Neural cell (in vitro differentiated cells): ENCODE measurements at regions not wholly inside any gene's neighbourhood (a gene's known extent, or its start where the extent isn't known, plus 50 kb on each side); places are given as distances from the start of the nearest gene placed in this dataset.

Source experiments
- H2AFZ ChIP-seq: fragments of 200-600, 300-800 bp; sonication (generic), shearing (Covaris generic); 2 replicates; pipeline ENCODE4 v1.6.0; 2014; ENCODE audit warnings: low read depth, mild to moderate bottlenecking, antibody characterized with exemption, low read length, moderate library complexity
- H3F3A ChIP-seq: fragments of 200-600 bp; shearing (Covaris generic); 2 replicates; pipeline ENCODE4 v1.6.1; 2016; ENCODE audit warnings: mild to moderate bottlenecking, moderate library complexity, mixed read lengths, antibody characterized with exemption, low read length; ENCODE audit not compliant: insufficient read depth, poor library complexity, severe bottlenecking
- H3K27ac ChIP-seq: fragments of 200-600, 300-800 bp; sonication (generic), shearing (Covaris generic); 2 replicates; pipeline ENCODE4 v1.5.1; 2014; ENCODE audit warnings: mild to moderate bottlenecking, low read length, moderate library complexity
- H3K27me3 ChIP-seq: fragments of 300-800, 200-600 bp; sonication (generic), shearing (Covaris generic); 2 replicates; pipeline ENCODE4 v1.6.0; 2014; ENCODE audit warnings: mild to moderate bottlenecking, low read depth, low read length, moderate library complexity; ENCODE audit not compliant: insufficient read depth
- H3K36me3 ChIP-seq: fragments of 300-800, 200-600 bp; sonication (generic), shearing (Covaris generic); 2 replicates; pipeline ENCODE4 v1.5.1; 2014; ENCODE audit warnings: mild to moderate bottlenecking, antibody characterized with exemption, low read length, moderate library complexity; ENCODE audit not compliant: insufficient read depth
- H3K4me2 ChIP-seq: fragments of 300-800, 200-600 bp; sonication (generic), shearing (Covaris generic); 2 replicates; pipeline ENCODE4 v1.6.0; 2014; ENCODE audit warnings: mild to moderate bottlenecking, low read length
- H3K4me3 ChIP-seq: fragments of 300-800, 200-600 bp; sonication (generic), shearing (Covaris generic); 2 replicates; pipeline ENCODE4 v1.5.1; 2014; ENCODE audit warnings: mild to moderate bottlenecking, low read length, moderate library complexity
- H3K79me2 ChIP-seq: fragments of 200-600 bp; shearing (Covaris generic); replicated peaks from 2 replicates; pipeline ENCODE4 v1.6.0; 2014; ENCODE audit warnings: mild to moderate bottlenecking, low read length, moderate library complexity; ENCODE audit not compliant: insufficient read depth
- H3K9ac ChIP-seq: fragments of 300-800, 200-600 bp; sonication (generic), shearing (Covaris generic); 2 replicates; pipeline ENCODE4 v1.6.1; 2016; ENCODE audit warnings: mild to moderate bottlenecking, low read length, mixed read lengths
- H3K9me2 ChIP-seq: fragments of 200-600 bp; shearing (Covaris generic); 2 replicates; pipeline ENCODE4 v1.6.1; 2016; ENCODE audit warnings: mild to moderate bottlenecking, low read length, mixed read lengths; ENCODE audit not compliant: insufficient read depth
- H3K9me3 ChIP-seq: fragments of 200-600, 300-800 bp; sonication (generic), shearing (Covaris generic); 2 replicates; pipeline ENCODE4 v1.6.1; 2016; ENCODE audit warnings: mild to moderate bottlenecking, mixed run types, low read length, moderate library complexity, mixed read lengths
- H4K20me1 ChIP-seq: fragments of 200-600 bp; shearing (Covaris generic); 2 replicates; pipeline ENCODE4 v1.6.1; 2016; ENCODE audit warnings: mild to moderate bottlenecking, mixed run types; ENCODE audit not compliant: insufficient read depth
- EP300 ChIP-seq: fragments of 450-650 bp; conservative IDR thresholded peaks from 2 replicates; pipeline ENCODE4 v1.6.1; 2014; ENCODE audit warnings: antibody characterized with exemption, mild to moderate bottlenecking, moderate library complexity; ENCODE audit not compliant: poor library complexity, severe bottlenecking
- EZH2 ChIP-seq: fragments of 200-600, 300-800 bp; shearing (Covaris generic), sonication (generic); IDR thresholded peaks from 2 replicates; pipeline ENCODE4 v1.6.1; 2014; ENCODE audit warnings: antibody characterized with exemption, low read length, borderline replicate concordance, mild to moderate bottlenecking; ENCODE audit not compliant: insufficient read depth, poor library complexity, severe bottlenecking
- MXI1 ChIP-seq: fragments of 450-650 bp; conservative IDR thresholded peaks from 2 replicates; pipeline ENCODE4 v1.6.1; 2014; ENCODE audit warnings: antibody characterized with exemption, mild to moderate bottlenecking; ENCODE audit not compliant: poor library complexity, severe bottlenecking
- POLR2AphosphoS5 ChIP-seq: IDR thresholded peaks from 2 replicates; pipeline ENCODE4 v1.6.1; 2012
- RAD21 ChIP-seq: fragments of 450-650 bp; conservative IDR thresholded peaks from 2 replicates; pipeline ENCODE4 v1.6.1; 2014; ENCODE audit warnings: antibody characterized with exemption, mild to moderate bottlenecking, moderate library complexity
- SMC3 ChIP-seq: fragments of 450-650 bp; conservative IDR thresholded peaks from 2 replicates; pipeline ENCODE4 v1.6.1; 2014; ENCODE audit warnings: antibody characterized with exemption, mild to moderate bottlenecking, moderate library complexity; ENCODE audit not compliant: poor library complexity
- TAF1 ChIP-seq: IDR thresholded peaks from 2 replicates; pipeline ENCODE4 v1.6.1; 2012; ENCODE audit warnings: low read depth
- TF ChIP-seq, protein P1 (sequence below): fragments of 450-650 bp; IDR thresholded peaks from 2 replicates; pipeline ENCODE4 v1.5.1; 2014; ENCODE audit warnings: antibody characterized with exemption, mild to moderate bottlenecking, moderate library complexity; ENCODE audit not compliant: poor library complexity, severe bottlenecking
- TF ChIP-seq, protein P2 (sequence below): IDR thresholded peaks from 2 replicates; pipeline ENCODE4 v1.6.1; 2012; ENCODE audit warnings: borderline replicate concordance

DNA sequence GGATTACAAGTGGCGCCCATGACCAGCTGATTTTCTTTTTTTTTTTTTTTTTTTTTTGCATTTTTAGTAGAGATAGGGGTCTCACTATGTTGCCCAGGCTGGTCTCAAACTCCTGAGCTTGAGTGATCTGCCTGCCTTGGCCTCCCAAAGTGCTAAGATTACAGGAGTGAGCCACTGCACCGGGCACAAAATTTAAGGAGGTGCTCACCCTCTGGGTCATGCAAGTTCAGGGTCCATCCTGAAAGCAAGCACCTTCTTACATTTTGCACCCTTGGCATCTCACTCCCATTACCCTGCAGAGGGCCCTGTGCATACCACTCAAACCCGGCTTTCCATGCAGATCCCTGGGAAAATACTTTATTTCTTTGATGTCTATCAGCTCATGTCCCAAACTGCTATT lies 95.6 kb upstream of the ADRA1B start:
- Histone ChIP-seq H3K9ac (no peak overlapping the region), H2AFZ (no peak overlapping the region), H3K9me3 (no peaks in the 10 kb centered on the region), H3K27ac (no peak overlapping the region), H3K27me3 (no peaks in the 10 kb centered on the region), H3F3A (no peaks in the 10 kb centered on the region), H3K79me2 (no peaks in the 10 kb centered on the region), H3K4me3 (no peak overlapping the region), H3K36me3 (no peaks in the 10 kb centered on the region), H3K4me2 (no peak overlapping the region), H3K9me2 (no peaks in the 10 kb centered on the region), H4K20me1 (no peaks in the 10 kb centered on the region)
- TF ChIP-seq POLR2AphosphoS5 (no peak), SMC3 (no peak), EZH2 (no peak), RAD21 (no peak), TAF1 (no peak), EP300 (no peak), MXI1 (no peak)
- TF ChIP-seq, protein P1, sequence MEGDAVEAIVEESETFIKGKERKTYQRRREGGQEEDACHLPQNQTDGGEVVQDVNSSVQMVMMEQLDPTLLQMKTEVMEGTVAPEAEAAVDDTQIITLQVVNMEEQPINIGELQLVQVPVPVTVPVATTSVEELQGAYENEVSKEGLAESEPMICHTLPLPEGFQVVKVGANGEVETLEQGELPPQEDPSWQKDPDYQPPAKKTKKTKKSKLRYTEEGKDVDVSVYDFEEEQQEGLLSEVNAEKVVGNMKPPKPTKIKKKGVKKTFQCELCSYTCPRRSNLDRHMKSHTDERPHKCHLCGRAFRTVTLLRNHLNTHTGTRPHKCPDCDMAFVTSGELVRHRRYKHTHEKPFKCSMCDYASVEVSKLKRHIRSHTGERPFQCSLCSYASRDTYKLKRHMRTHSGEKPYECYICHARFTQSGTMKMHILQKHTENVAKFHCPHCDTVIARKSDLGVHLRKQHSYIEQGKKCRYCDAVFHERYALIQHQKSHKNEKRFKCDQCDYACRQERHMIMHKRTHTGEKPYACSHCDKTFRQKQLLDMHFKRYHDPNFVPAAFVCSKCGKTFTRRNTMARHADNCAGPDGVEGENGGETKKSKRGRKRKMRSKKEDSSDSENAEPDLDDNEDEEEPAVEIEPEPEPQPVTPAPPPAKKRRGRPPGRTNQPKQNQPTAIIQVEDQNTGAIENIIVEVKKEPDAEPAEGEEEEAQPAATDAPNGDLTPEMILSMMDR = no peak
- TF ChIP-seq, protein P2, sequence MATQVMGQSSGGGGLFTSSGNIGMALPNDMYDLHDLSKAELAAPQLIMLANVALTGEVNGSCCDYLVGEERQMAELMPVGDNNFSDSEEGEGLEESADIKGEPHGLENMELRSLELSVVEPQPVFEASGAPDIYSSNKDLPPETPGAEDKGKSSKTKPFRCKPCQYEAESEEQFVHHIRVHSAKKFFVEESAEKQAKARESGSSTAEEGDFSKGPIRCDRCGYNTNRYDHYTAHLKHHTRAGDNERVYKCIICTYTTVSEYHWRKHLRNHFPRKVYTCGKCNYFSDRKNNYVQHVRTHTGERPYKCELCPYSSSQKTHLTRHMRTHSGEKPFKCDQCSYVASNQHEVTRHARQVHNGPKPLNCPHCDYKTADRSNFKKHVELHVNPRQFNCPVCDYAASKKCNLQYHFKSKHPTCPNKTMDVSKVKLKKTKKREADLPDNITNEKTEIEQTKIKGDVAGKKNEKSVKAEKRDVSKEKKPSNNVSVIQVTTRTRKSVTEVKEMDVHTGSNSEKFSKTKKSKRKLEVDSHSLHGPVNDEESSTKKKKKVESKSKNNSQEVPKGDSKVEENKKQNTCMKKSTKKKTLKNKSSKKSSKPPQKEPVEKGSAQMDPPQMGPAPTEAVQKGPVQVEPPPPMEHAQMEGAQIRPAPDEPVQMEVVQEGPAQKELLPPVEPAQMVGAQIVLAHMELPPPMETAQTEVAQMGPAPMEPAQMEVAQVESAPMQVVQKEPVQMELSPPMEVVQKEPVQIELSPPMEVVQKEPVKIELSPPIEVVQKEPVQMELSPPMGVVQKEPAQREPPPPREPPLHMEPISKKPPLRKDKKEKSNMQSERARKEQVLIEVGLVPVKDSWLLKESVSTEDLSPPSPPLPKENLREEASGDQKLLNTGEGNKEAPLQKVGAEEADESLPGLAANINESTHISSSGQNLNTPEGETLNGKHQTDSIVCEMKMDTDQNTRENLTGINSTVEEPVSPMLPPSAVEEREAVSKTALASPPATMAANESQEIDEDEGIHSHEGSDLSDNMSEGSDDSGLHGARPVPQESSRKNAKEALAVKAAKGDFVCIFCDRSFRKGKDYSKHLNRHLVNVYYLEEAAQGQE = no peak

DNA sequence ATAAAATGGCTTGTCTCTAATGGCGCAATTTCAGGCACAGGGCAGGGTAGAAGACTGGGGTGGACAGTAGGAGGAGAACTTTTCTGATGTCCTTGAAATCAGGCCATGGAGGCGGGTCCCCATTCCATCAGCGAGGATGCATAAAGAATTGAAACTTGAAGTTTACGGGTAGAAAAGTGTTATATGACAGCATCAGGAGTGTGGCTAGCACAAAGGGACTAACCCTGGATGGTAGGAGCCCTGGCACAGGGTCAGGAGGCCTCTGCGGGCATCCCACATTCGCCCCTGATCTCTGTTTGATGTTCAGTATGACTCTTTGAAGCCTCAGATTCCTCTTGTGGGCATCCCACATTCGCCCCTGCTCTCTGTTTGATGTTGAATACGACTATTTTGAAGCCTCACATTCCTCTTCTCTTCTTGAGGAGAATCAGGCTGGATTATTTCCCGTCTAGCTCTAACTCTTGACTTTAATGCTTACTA lies 94.8 kb upstream of the ADRA1B start:
- no peaks in the 10 kb centered on the region for H4K20me1 ChIP-seq
- TF ChIP-seq EP300 (no peak), POLR2AphosphoS5 (no peak), SMC3 (no peak), EZH2 (no peak), MXI1 (no peak), RAD21 (no peak), TAF1 (no peak)
- TF ChIP-seq, protein P2 = no peak
- TF ChIP-seq, protein P1 = no peak
- H2AFZ ChIP-seq = no peak overlapping the region

More for the DNA sequence above, 94.8 kb upstream of the ADRA1B start:
- H3K9me3 ChIP-seq = no peaks in the 10 kb centered on the region
- no peaks in the 10 kb centered on the region for H3K36me3 ChIP-seq
- H3K9me2 ChIP-seq = no peaks in the 10 kb centered on the region
- H3K79me2 ChIP-seq = no peaks in the 10 kb centered on the region
- H3K27me3 ChIP-seq = no peaks in the 10 kb centered on the region
- H3K9ac ChIP-seq = no peak overlapping the region
- H3K27ac ChIP-seq = no peak overlapping the region
- H3K4me2 ChIP-seq = no peak overlapping the region
- no peaks in the 10 kb centered on the region for H3F3A ChIP-seq
- H3K4me3 ChIP-seq = no peak overlapping the region
